ENCODE measurements at regions not wholly inside any gene's neighbourhood (a gene's known extent, or its start where the extent isn't known, plus 50 kb on each side); places are given as distances from the start of the nearest gene placed in this dataset.

DNA sequence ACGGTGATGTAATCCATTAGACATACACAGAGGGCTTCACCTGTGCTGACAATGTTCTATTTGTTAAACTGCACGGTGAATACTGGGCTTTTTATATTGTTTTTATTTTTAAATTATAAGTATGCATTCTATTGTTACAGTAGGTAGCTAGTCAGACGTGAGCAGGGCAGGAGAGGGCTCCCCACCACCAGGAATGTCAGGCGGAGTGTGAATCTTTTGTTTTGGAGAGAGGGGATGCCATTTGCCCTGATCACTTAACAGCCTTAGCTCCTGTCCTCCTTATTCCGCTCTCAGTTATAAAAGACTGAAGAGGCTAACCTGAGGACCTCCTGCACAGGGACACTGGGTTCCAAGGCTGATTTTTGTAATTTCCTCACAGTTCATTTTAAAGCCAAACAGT, 151.6 kb upstream of the TAPT1 start (continued):
- TF ChIP-seq E2F1 (CRISPR knock-in tag; IDR thresholded peaks at IDR 0.05) (no peak), FOS (IDR thresholded peaks at IDR 0.05; ENCODE audit: extremely low read depth, insufficient read length) (no peak), MLX (CRISPR knock-in tag; conservative IDR thresholded peaks at IDR 0.05) (no peak), NR4A1 (CRISPR knock-in tag; IDR thresholded peaks at IDR 0.05) (no peak), NR4A1 (tag; IDR thresholded peaks at IDR 0.05) (no peak), ZBED1 (IDR thresholded peaks at IDR 0.05) (no peak), ILK (tag; IDR thresholded peaks at IDR 0.05; ENCODE audit: borderline replicate concordance, low read depth) (no peak), BDP1 (IDR thresholded peaks at IDR 0.05; ENCODE audit: insufficient read depth, insufficient read length) (no peak), CBX5 (IDR thresholded peaks at IDR 0.05; ENCODE audit: borderline replicate concordance, low read depth) (no peak), ZNF668 (CRISPR knock-in tag; IDR thresholded peaks at IDR 0.05) (no peak), CTCFL (IDR thresholded peaks at IDR 0.05; ENCODE audit: borderline replicate concordance, insufficient read depth, low read depth, low read length, poor library complexity, severe bottlenecking) (no peak)
- TF ChIP-seq, protein P1, sequence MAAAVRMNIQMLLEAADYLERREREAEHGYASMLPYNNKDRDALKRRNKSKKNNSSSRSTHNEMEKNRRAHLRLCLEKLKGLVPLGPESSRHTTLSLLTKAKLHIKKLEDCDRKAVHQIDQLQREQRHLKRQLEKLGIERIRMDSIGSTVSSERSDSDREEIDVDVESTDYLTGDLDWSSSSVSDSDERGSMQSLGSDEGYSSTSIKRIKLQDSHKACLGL (CRISPR knock-in tag; IDR thresholded peaks at IDR 0.05; ENCODE audit: borderline replicate concordance, poor library complexity, severe bottlenecking), result no peak
